Calu3 (cell line): ENCODE measurements at regions not wholly inside any gene's neighbourhood (a gene's known extent, or its start where the extent isn't known, plus 50 kb on each side); places are given as distances from the start of the nearest gene placed in this dataset.

ENCODE experiments used
- BruUV-seq: library from RNA; stranded (reverse); fragments of 400-500 nt; replicated peaks from 2 replicates; lab custom pipeline; 2021; lab: Mats Ljungman, UMichigan
- CTCF ChIA-PET: fragments of 300-600 bp; sonication (Branson Sonifier 250); formaldehyde crosslinking; loops from one replicate; lab custom pipeline; 2022; ENCODE audit warnings: antibody characterized with exemption; lab: Charles Lee
- DNase-seq: peaks from one replicate; pipeline ENCODE4 v3.0.0; 2022
- H3K27ac Mint-ChIP-seq: one replicate; pipeline ENCODE4 v1.8.0; 2022; ENCODE audit warnings: mixed read lengths; ENCODE audit not compliant: unreplicated experiment
- H3K27me3 Mint-ChIP-seq: one replicate; pipeline ENCODE4 v1.8.0; 2022; ENCODE audit warnings: mixed read lengths; ENCODE audit not compliant: unreplicated experiment
- H3K36me3 Mint-ChIP-seq: one replicate; pipeline ENCODE4 v1.8.0; 2022; ENCODE audit warnings: mild to moderate bottlenecking, moderate library complexity, mixed read lengths; ENCODE audit not compliant: insufficient read depth, unreplicated experiment
- H3K4me1 Mint-ChIP-seq: one replicate; pipeline ENCODE4 v1.8.0; 2022; ENCODE audit warnings: mild to moderate bottlenecking, low read depth, mixed read lengths; ENCODE audit not compliant: unreplicated experiment
- H3K4me3 Mint-ChIP-seq: one replicate; pipeline ENCODE4 v1.8.0; 2022; ENCODE audit warnings: mild to moderate bottlenecking, low read depth, moderate library complexity, mixed read lengths; ENCODE audit not compliant: unreplicated experiment
- H3K9me3 Mint-ChIP-seq: one replicate; pipeline ENCODE4 v1.8.0; 2022; ENCODE audit warnings: low read depth, mixed read lengths; ENCODE audit not compliant: unreplicated experiment
- intact Hi-C: fragments of 100-400 bp; cut with micrococcal nuclease; formaldehyde crosslinking; loops from one replicate; pipeline ENCODE4 v1.10.0; 2022; ENCODE audit not compliant: unreplicated experiment
- TF ChIP-seq, protein P1 (sequence below): fragments of 200-600 bp; IDR thresholded peaks from one replicate; pipeline ENCODE4 v1.8.0; 2022; ENCODE audit warnings: antibody characterized with exemption; ENCODE audit not compliant: unreplicated experiment

GRCh38 chr4:66849596-66849995 lies 695.7 kb downstream of the CENPC start:
- Mint-ChIP-seq H3K9me3 (no peaks in the 10 kb centered on the region), H3K36me3 (no peaks in the 10 kb centered on the region), H3K27me3 (no peaks in the 10 kb centered on the region), H3K27ac (no peak overlapping the region), H3K4me1 (no peaks in the 10 kb centered on the region), H3K4me3 (no peak overlapping the region)
- intact Hi-C loops = no loop called here
- TF ChIP-seq, protein P1, sequence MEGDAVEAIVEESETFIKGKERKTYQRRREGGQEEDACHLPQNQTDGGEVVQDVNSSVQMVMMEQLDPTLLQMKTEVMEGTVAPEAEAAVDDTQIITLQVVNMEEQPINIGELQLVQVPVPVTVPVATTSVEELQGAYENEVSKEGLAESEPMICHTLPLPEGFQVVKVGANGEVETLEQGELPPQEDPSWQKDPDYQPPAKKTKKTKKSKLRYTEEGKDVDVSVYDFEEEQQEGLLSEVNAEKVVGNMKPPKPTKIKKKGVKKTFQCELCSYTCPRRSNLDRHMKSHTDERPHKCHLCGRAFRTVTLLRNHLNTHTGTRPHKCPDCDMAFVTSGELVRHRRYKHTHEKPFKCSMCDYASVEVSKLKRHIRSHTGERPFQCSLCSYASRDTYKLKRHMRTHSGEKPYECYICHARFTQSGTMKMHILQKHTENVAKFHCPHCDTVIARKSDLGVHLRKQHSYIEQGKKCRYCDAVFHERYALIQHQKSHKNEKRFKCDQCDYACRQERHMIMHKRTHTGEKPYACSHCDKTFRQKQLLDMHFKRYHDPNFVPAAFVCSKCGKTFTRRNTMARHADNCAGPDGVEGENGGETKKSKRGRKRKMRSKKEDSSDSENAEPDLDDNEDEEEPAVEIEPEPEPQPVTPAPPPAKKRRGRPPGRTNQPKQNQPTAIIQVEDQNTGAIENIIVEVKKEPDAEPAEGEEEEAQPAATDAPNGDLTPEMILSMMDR = no peak
- DNase-seq = no peak
- CTCF ChIA-PET = no interaction called here
- no TSS peak for BruUV-seq

DNA sequence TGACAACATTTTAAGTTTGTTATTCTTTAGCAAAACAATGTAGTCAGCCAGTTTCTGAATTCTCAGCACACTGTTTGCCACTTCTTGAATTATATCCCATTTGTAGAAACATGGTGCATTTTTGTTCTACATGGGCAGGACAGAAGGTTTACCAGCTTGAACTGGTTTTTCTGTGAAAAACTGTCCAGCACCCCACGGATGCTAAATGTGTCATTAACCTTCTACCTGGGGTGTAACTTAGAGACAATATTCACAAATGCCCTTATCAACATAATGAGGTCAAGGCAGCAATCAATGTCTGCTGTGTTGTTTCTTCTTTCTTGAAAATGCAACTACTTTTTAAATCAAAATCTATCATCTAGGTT lies 702.6 kb downstream of the CENPC start:
- H3K9me3 Mint-ChIP-seq = no peaks in the 10 kb centered on the region
- no TSS peak for BruUV-seq
- no peaks in the 10 kb centered on the region for H3K4me1 Mint-ChIP-seq
- H3K27me3 Mint-ChIP-seq = no peaks in the 10 kb centered on the region
- no peaks in the 10 kb centered on the region for H3K36me3 Mint-ChIP-seq
- TF ChIP-seq, protein P1 = no peak
- no peak for DNase-seq
- CTCF ChIA-PET = no interaction called here
- intact Hi-C loops = no loop called here
- no peak overlapping the region for H3K4me3 Mint-ChIP-seq
- H3K27ac Mint-ChIP-seq = no peak overlapping the region

- BruUV-seq = no TSS peak
- Mint-ChIP-seq H3K27me3 (no peaks in the 10 kb centered on the region), H3K4me1 (no peaks in the 10 kb centered on the region), H3K4me3 (no peak overlapping the region), H3K36me3 (no peaks in the 10 kb centered on the region), H3K9me3 (no peaks in the 10 kb centered on the region), H3K27ac (no peak overlapping the region)
- TF ChIP-seq, protein P1 = no peak
- intact Hi-C loops = no loop called here
- CTCF ChIA-PET = no interaction called here
- DNase-seq = no peak
These were observed 703.1 kb downstream of the CENPC start for GRCh38 chr4:66842026-66842723.

GRCh38 chr4:66840178-66840577 lies 705.1 kb downstream of the CENPC start:
- intact Hi-C loops = no loop called here
- no TSS peak for BruUV-seq
- Mint-ChIP-seq H3K27me3 (no peaks in the 10 kb centered on the region), H3K27ac (no peak overlapping the region), H3K36me3 (no peaks in the 10 kb centered on the region), H3K4me1 (no peaks in the 10 kb centered on the region), H3K9me3 (no peaks in the 10 kb centered on the region), H3K4me3 (no peak overlapping the region)
- TF ChIP-seq, protein P1 = no peak
- no peak for DNase-seq
- CTCF ChIA-PET = no interaction called here
